Testis (tissue), 2 donors: ENCODE measurements at regions not wholly inside any gene's neighbourhood (a gene's known extent, or its start where the extent isn't known, plus 50 kb on each side); places are given as distances from the start of the nearest gene placed in this dataset.
"Not testable (repeated sequence)": the region's sequence is repeated elsewhere in the genome, so short reads cannot be mapped to it uniquely, and the experiment has no call there.

Source experiments
- DNase-seq: peaks from one replicate; pipeline ENCODE4 v3.0.0-alpha.2; 2019
- H3K27ac ChIP-seq, 2 donors: fragments of 200-600 bp; sonication (generic); one replicate each; pipeline ENCODE4 v1.5.1; 2019
- H3K27me3 ChIP-seq: fragments of 200-600 bp; sonication (generic); one replicate; pipeline ENCODE4 v1.5.1; 2019
- H3K36me3 ChIP-seq: fragments of 200-600 bp; sonication (generic); one replicate; pipeline ENCODE4 v1.5.1; 2017; ENCODE audit warnings: low read depth; ENCODE audit errors: missing control alignments
- H3K4me1 ChIP-seq: fragments of 200-600 bp; sonication (generic); one replicate; pipeline ENCODE4 v1.5.1; 2019
- H3K4me3 ChIP-seq, 2 donors: fragments of 200-600 bp; sonication (generic); one replicate each; pipeline ENCODE4 v1.5.1; 2017 to 2019
- H3K9me3 ChIP-seq: fragments of 200-600 bp; sonication (generic); one replicate; pipeline ENCODE4 v1.5.1; 2017
- CTCF ChIP-seq, 3 experiments: fragments of 450-650 bp in 2 of 3; fragments of 200-600 bp in 1 of 3; sonication (generic) in 1 of 3; IDR thresholded peaks; one replicate each; pipeline ENCODE4 v1.5.1; 2016 to 2019; ENCODE audit warnings: antibody characterized with exemption in 3 of 3, mild to moderate bottlenecking in 2 of 3, moderate library complexity in 1 of 3
- POLR2A ChIP-seq: fragments of 450-650 bp; IDR thresholded peaks from one replicate; pipeline ENCODE4 v1.6.1; 2017; ENCODE audit warnings: antibody characterized with exemption, mild to moderate bottlenecking, moderate library complexity
- WGBS, 2 donors: methylation state at CpG; one replicate each; pipeline ENCODE4 v1.1.5; 2018; 5-methylcytosine and 5-hydroxymethylcytosine counted together
- intact Hi-C: fragments of 100-400 bp; cut with DNase I; formaldehyde crosslinking; loops from one replicate; pipeline ENCODE4 v1.15.1; 2023; ENCODE audit warnings: low total_unique reads

- H3K27ac ChIP-seq = no peak overlapping the region
- DNase-seq = no peak
- no peaks in the 10 kb centered on the region for H3K27me3 ChIP-seq
- TF ChIP-seq POLR2A (no peak), CTCF (IDR thresholded peaks at IDR 0.05) (no peak)
- intact Hi-C loops = no loop called here
- WGBS, 2 donors = 64 to 83% methylated on average over 4 of the region's 4 CpGs
- no peaks in the 10 kb centered on the region for H3K9me3 ChIP-seq
- H3K4me1 ChIP-seq = no peaks in the 10 kb centered on the region
- H3K36me3 ChIP-seq = no peaks in the 10 kb centered on the region
- H3K4me3 ChIP-seq = no peak overlapping the region
These were observed 480.7 kb downstream of the RPS29 start for GRCh38 chr14:49105512-49105911.

- intact Hi-C loops = no loop called here
- Histone ChIP-seq H3K27ac (no peak overlapping the region), H3K4me1 (no peaks in the 10 kb centered on the region), H3K36me3 (no peaks in the 10 kb centered on the region), H3K27me3 (no peaks in the 10 kb centered on the region), H3K4me3 (no peak overlapping the region), H3K9me3 (no peaks in the 10 kb centered on the region)
- DNase-seq = no peak
- 25 to 68% methylated on average over 1 of the region's 1 CpG for WGBS, 2 donors
- TF ChIP-seq POLR2A (no peak), CTCF (IDR thresholded peaks at IDR 0.05) (no peak)
These were observed 493.8 kb downstream of the RPS29 start for GRCh38 chr14:49092345-49092744.

- no peaks in the 10 kb centered on the region for H3K36me3 ChIP-seq
- no peak overlapping the region for H3K4me3 ChIP-seq
- WGBS, 2 donors = 58 to 71% methylated on average over 3 of the region's 3 CpGs
- intact Hi-C loops = no loop called here
- TF ChIP-seq CTCF (IDR thresholded peaks at IDR 0.05) = no peak
- TF ChIP-seq POLR2A = no peak
- H3K4me1 ChIP-seq = no peaks in the 10 kb centered on the region
- no peaks in the 10 kb centered on the region for H3K9me3 ChIP-seq
- no peak for DNase-seq
- no peaks in the 10 kb centered on the region for H3K27me3 ChIP-seq
- no peak overlapping the region for H3K27ac ChIP-seq
These were observed 497.1 kb downstream of the RPS29 start for GRCh38 chr14:49089107-49089506.

- DNase-seq, H3K27me3 ChIP-seq, intact Hi-C loops, H3K27ac ChIP-seq, H3K36me3 ChIP-seq, H3K4me1 ChIP-seq, H3K4me3 ChIP-seq, H3K9me3 ChIP-seq: not testable (repeated sequence)
These were observed 512.9 kb downstream of the RPS29 start for GRCh38 chr14:49073292-49073691.

GRCh38 chr14:49058511-49058910, 527.7 kb downstream of the RPS29 start:
- intact Hi-C loops = no loop called here
- no peaks in the 10 kb centered on the region for H3K9me3 ChIP-seq
- no peak overlapping the region for H3K4me3 ChIP-seq
- H3K27ac ChIP-seq = no peak overlapping the region
- 60 to 65% methylated on average over 1 of the region's 1 CpG for WGBS, 2 donors
- H3K4me1 ChIP-seq = no peaks in the 10 kb centered on the region
- no peaks in the 10 kb centered on the region for H3K36me3 ChIP-seq
- no peak for TF ChIP-seq CTCF (IDR thresholded peaks at IDR 0.05)
- TF ChIP-seq POLR2A = no peak
- DNase-seq = no peak
- H3K27me3 ChIP-seq = no peaks in the 10 kb centered on the region
